ENCODE measurements at regions not wholly inside any gene's neighbourhood (a gene's known extent, or its start where the extent isn't known, plus 50 kb on each side); places are given as distances from the start of the nearest gene placed in this dataset.

GRCh38 chr16:6131526-6132050 is 1034.0 kb upstream of the EEF2KMT start:
- Histone ChIP-seq H3K9me3 (no peaks in the 10 kb centered on the region), H3K4me1 (no peaks in the 10 kb centered on the region), H3K27me3 (no peaks in the 10 kb centered on the region), H3K4me3 (no peak overlapping the region), H3K36me3 (no peaks in the 10 kb centered on the region), H3K27ac (no peak overlapping the region)
- DNase-seq (ENCODE audit: low spot score) = no peak
- TF ChIP-seq, protein P1, sequence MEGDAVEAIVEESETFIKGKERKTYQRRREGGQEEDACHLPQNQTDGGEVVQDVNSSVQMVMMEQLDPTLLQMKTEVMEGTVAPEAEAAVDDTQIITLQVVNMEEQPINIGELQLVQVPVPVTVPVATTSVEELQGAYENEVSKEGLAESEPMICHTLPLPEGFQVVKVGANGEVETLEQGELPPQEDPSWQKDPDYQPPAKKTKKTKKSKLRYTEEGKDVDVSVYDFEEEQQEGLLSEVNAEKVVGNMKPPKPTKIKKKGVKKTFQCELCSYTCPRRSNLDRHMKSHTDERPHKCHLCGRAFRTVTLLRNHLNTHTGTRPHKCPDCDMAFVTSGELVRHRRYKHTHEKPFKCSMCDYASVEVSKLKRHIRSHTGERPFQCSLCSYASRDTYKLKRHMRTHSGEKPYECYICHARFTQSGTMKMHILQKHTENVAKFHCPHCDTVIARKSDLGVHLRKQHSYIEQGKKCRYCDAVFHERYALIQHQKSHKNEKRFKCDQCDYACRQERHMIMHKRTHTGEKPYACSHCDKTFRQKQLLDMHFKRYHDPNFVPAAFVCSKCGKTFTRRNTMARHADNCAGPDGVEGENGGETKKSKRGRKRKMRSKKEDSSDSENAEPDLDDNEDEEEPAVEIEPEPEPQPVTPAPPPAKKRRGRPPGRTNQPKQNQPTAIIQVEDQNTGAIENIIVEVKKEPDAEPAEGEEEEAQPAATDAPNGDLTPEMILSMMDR (IDR thresholded peaks at IDR 0.05) = no peak

GRCh38 chr16:6125483-6126259 is 1028.1 kb upstream of the EEF2KMT start:
- no peak for DNase-seq (ENCODE audit: low spot score)
- no peak overlapping the region for H3K4me3 ChIP-seq
- TF ChIP-seq, protein P1 (IDR thresholded peaks at IDR 0.05) = no peak
- H3K27ac ChIP-seq = no peak overlapping the region
- H3K9me3 ChIP-seq = no peaks in the 10 kb centered on the region
- no peaks in the 10 kb centered on the region for H3K4me1 ChIP-seq
- no peaks in the 10 kb centered on the region for H3K27me3 ChIP-seq
- no peaks in the 10 kb centered on the region for H3K36me3 ChIP-seq

- no peak for DNase-seq (ENCODE audit: low spot score)
- TF ChIP-seq, protein P1 (IDR thresholded peaks at IDR 0.05) = no peak
- no peaks in the 10 kb centered on the region for H3K4me1 ChIP-seq
- H3K27me3 ChIP-seq = no peaks in the 10 kb centered on the region
- no peaks in the 10 kb centered on the region for H3K9me3 ChIP-seq
- H3K4me3 ChIP-seq = no peak overlapping the region
- H3K27ac ChIP-seq = no peak overlapping the region
- no peaks in the 10 kb centered on the region for H3K36me3 ChIP-seq
These were observed 1026.5 kb upstream of the EEF2KMT start for GRCh38 chr16:6124136-6124535.

DNA sequence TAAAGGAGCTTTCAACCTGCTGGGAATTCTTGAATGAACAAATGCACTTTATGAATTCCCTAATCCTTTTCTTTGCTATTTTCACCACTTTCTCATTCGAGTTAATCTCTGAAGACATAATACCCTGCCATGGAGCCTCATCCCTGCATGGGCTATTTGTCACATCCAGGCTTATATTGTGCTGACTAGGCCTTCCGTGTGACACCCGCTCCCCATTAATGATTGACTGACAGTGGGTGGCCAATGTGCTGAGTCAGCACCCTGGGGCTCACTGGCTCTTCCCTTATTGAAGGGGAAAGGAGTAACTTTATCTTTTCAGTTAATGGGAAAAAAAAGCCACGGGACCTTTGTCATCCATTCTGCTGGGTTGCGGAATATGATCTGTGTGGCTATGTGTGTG is 1024.8 kb upstream of the EEF2KMT start:
- no peaks in the 10 kb centered on the region for H3K4me1 ChIP-seq
- H3K9me3 ChIP-seq = no peaks in the 10 kb centered on the region
- TF ChIP-seq, protein P1 (IDR thresholded peaks at IDR 0.05) = no peak
- H3K4me3 ChIP-seq = no peak overlapping the region
- H3K27ac ChIP-seq = no peak overlapping the region
- no peaks in the 10 kb centered on the region for H3K27me3 ChIP-seq
- no peaks in the 10 kb centered on the region for H3K36me3 ChIP-seq
- no peak for DNase-seq (ENCODE audit: low spot score)

- TF ChIP-seq, protein P1 (IDR thresholded peaks at IDR 0.05) = no peak
- Histone ChIP-seq H3K9me3 (no peaks in the 10 kb centered on the region), H3K4me1 (no peaks in the 10 kb centered on the region), H3K4me3 (no peak overlapping the region), H3K36me3 (no peaks in the 10 kb centered on the region), H3K27ac (no peak overlapping the region), H3K27me3 (no peaks in the 10 kb centered on the region)
- no peak for DNase-seq (ENCODE audit: low spot score)
These were observed 1017.1 kb upstream of the EEF2KMT start for GRCh38 chr16:6114691-6115090.

Measured in right atrium auricular region (tissue), 2 donors.